Neural cell (in vitro differentiated cells): ENCODE measurements at regions not wholly inside any gene's neighbourhood (a gene's known extent, or its start where the extent isn't known, plus 50 kb on each side); places are given as distances from the start of the nearest gene placed in this dataset.

ENCODE experiments used
- H2AFZ ChIP-seq: fragments of 200-600, 300-800 bp; sonication (generic), shearing (Covaris generic); 2 replicates; pipeline ENCODE4 v1.6.0; 2014; ENCODE audit warnings: low read depth, mild to moderate bottlenecking, antibody characterized with exemption, low read length, moderate library complexity
- H3F3A ChIP-seq: fragments of 200-600 bp; shearing (Covaris generic); 2 replicates; pipeline ENCODE4 v1.6.1; 2016; ENCODE audit warnings: mild to moderate bottlenecking, moderate library complexity, mixed read lengths, antibody characterized with exemption, low read length; ENCODE audit not compliant: insufficient read depth, poor library complexity, severe bottlenecking
- H3K27ac ChIP-seq: fragments of 200-600, 300-800 bp; sonication (generic), shearing (Covaris generic); 2 replicates; pipeline ENCODE4 v1.5.1; 2014; ENCODE audit warnings: mild to moderate bottlenecking, low read length, moderate library complexity
- H3K27me3 ChIP-seq: fragments of 300-800, 200-600 bp; sonication (generic), shearing (Covaris generic); 2 replicates; pipeline ENCODE4 v1.6.0; 2014; ENCODE audit warnings: mild to moderate bottlenecking, low read depth, low read length, moderate library complexity; ENCODE audit not compliant: insufficient read depth
- H3K36me3 ChIP-seq: fragments of 300-800, 200-600 bp; sonication (generic), shearing (Covaris generic); 2 replicates; pipeline ENCODE4 v1.5.1; 2014; ENCODE audit warnings: mild to moderate bottlenecking, antibody characterized with exemption, low read length, moderate library complexity; ENCODE audit not compliant: insufficient read depth
- H3K4me2 ChIP-seq: fragments of 300-800, 200-600 bp; sonication (generic), shearing (Covaris generic); 2 replicates; pipeline ENCODE4 v1.6.0; 2014; ENCODE audit warnings: mild to moderate bottlenecking, low read length
- H3K4me3 ChIP-seq: fragments of 300-800, 200-600 bp; sonication (generic), shearing (Covaris generic); 2 replicates; pipeline ENCODE4 v1.5.1; 2014; ENCODE audit warnings: mild to moderate bottlenecking, low read length, moderate library complexity
- H3K79me2 ChIP-seq: fragments of 200-600 bp; shearing (Covaris generic); replicated peaks from 2 replicates; pipeline ENCODE4 v1.6.0; 2014; ENCODE audit warnings: mild to moderate bottlenecking, low read length, moderate library complexity; ENCODE audit not compliant: insufficient read depth
- H3K9ac ChIP-seq: fragments of 300-800, 200-600 bp; sonication (generic), shearing (Covaris generic); 2 replicates; pipeline ENCODE4 v1.6.1; 2016; ENCODE audit warnings: mild to moderate bottlenecking, low read length, mixed read lengths
- H3K9me2 ChIP-seq: fragments of 200-600 bp; shearing (Covaris generic); 2 replicates; pipeline ENCODE4 v1.6.1; 2016; ENCODE audit warnings: mild to moderate bottlenecking, low read length, mixed read lengths; ENCODE audit not compliant: insufficient read depth
- H3K9me3 ChIP-seq: fragments of 200-600, 300-800 bp; sonication (generic), shearing (Covaris generic); 2 replicates; pipeline ENCODE4 v1.6.1; 2016; ENCODE audit warnings: mild to moderate bottlenecking, mixed run types, low read length, moderate library complexity, mixed read lengths
- H4K20me1 ChIP-seq: fragments of 200-600 bp; shearing (Covaris generic); 2 replicates; pipeline ENCODE4 v1.6.1; 2016; ENCODE audit warnings: mild to moderate bottlenecking, mixed run types; ENCODE audit not compliant: insufficient read depth
- CTCF ChIP-seq: fragments of 450-650 bp; IDR thresholded peaks from 2 replicates; pipeline ENCODE4 v1.5.1; 2014; ENCODE audit warnings: antibody characterized with exemption, mild to moderate bottlenecking, moderate library complexity; ENCODE audit not compliant: poor library complexity, severe bottlenecking
- EP300 ChIP-seq: fragments of 450-650 bp; conservative IDR thresholded peaks from 2 replicates; pipeline ENCODE4 v1.6.1; 2014; ENCODE audit warnings: antibody characterized with exemption, mild to moderate bottlenecking, moderate library complexity; ENCODE audit not compliant: poor library complexity, severe bottlenecking
- EZH2 ChIP-seq: fragments of 200-600, 300-800 bp; shearing (Covaris generic), sonication (generic); IDR thresholded peaks from 2 replicates; pipeline ENCODE4 v1.6.1; 2014; ENCODE audit warnings: antibody characterized with exemption, low read length, borderline replicate concordance, mild to moderate bottlenecking; ENCODE audit not compliant: insufficient read depth, poor library complexity, severe bottlenecking
- MXI1 ChIP-seq: fragments of 450-650 bp; conservative IDR thresholded peaks from 2 replicates; pipeline ENCODE4 v1.6.1; 2014; ENCODE audit warnings: antibody characterized with exemption, mild to moderate bottlenecking; ENCODE audit not compliant: poor library complexity, severe bottlenecking
- POLR2AphosphoS5 ChIP-seq: IDR thresholded peaks from 2 replicates; pipeline ENCODE4 v1.6.1; 2012
- RAD21 ChIP-seq: fragments of 450-650 bp; conservative IDR thresholded peaks from 2 replicates; pipeline ENCODE4 v1.6.1; 2014; ENCODE audit warnings: antibody characterized with exemption, mild to moderate bottlenecking, moderate library complexity
- REST ChIP-seq: IDR thresholded peaks from 2 replicates; pipeline ENCODE4 v1.6.1; 2012; ENCODE audit warnings: borderline replicate concordance
- SMC3 ChIP-seq: fragments of 450-650 bp; conservative IDR thresholded peaks from 2 replicates; pipeline ENCODE4 v1.6.1; 2014; ENCODE audit warnings: antibody characterized with exemption, mild to moderate bottlenecking, moderate library complexity; ENCODE audit not compliant: poor library complexity
- TAF1 ChIP-seq: IDR thresholded peaks from 2 replicates; pipeline ENCODE4 v1.6.1; 2012; ENCODE audit warnings: low read depth

- H4K20me1 ChIP-seq, result no peaks in the 10 kb centered on the region
- peaks cover 20% of the 10 kb centered on the region for H3K36me3 ChIP-seq
- no peak overlapping the region for H3K27ac ChIP-seq
- H2AFZ ChIP-seq, result no peak overlapping the region
- H3K27me3 ChIP-seq, result no peaks in the 10 kb centered on the region
- H3K9ac ChIP-seq, result no peak overlapping the region
- H3K9me2 ChIP-seq, result no peaks in the 10 kb centered on the region
- no peaks in the 10 kb centered on the region for H3F3A ChIP-seq
- no peak overlapping the region for H3K4me3 ChIP-seq
- TF ChIP-seq SMC3 (no peak), RAD21 (no peak), MXI1 (no peak), EZH2 (no peak), EP300 (no peak), POLR2AphosphoS5 (no peak), REST (no peak), TAF1 (no peak), CTCF (no peak)
- no peaks in the 10 kb centered on the region for H3K79me2 ChIP-seq
- H3K9me3 ChIP-seq, result no peaks in the 10 kb centered on the region
- H3K4me2 ChIP-seq, result no peak overlapping the region
Observed at GRCh38 chr3:124478830-124479229, 251.4 kb upstream of the UMPS start.

- H3K4me2 ChIP-seq, result no peak overlapping the region
- H4K20me1 ChIP-seq, result no peaks in the 10 kb centered on the region
- no peaks in the 10 kb centered on the region for H3K27me3 ChIP-seq
- H3F3A ChIP-seq, result no peaks in the 10 kb centered on the region
- no peak overlapping the region for H3K27ac ChIP-seq
- no peaks in the 10 kb centered on the region for H3K9me3 ChIP-seq
- no peak overlapping the region for H3K9ac ChIP-seq
- no peaks in the 10 kb centered on the region for H3K9me2 ChIP-seq
- no peak overlapping the region for H2AFZ ChIP-seq
- no peaks in the 10 kb centered on the region for H3K79me2 ChIP-seq
- TF ChIP-seq EZH2 (no peak), MXI1 (no peak), CTCF (no peak), REST (no peak), EP300 (no peak), SMC3 (no peak), TAF1 (no peak)
- H3K4me3 ChIP-seq, result no peak overlapping the region
- peaks cover 16% of the 10 kb centered on the region for H3K36me3 ChIP-seq
Observed at GRCh38 chr3:124483915-124484470, 246.3 kb upstream of the UMPS start.
